SHP77 (cell line): ENCODE measurements at regions not wholly inside any gene's neighbourhood (a gene's known extent, or its start where the extent isn't known, plus 50 kb on each side); places are given as distances from the start of the nearest gene placed in this dataset.
A peak's percentile ranks its signal among the peaks of the same experiment; 100 is the strongest.

ENCODE experiments used
- DNase-seq, 2 experiments: peaks; one replicate each; lab custom pipeline; 2025; lab: John Stamatoyannopoulos, UW

DNA sequence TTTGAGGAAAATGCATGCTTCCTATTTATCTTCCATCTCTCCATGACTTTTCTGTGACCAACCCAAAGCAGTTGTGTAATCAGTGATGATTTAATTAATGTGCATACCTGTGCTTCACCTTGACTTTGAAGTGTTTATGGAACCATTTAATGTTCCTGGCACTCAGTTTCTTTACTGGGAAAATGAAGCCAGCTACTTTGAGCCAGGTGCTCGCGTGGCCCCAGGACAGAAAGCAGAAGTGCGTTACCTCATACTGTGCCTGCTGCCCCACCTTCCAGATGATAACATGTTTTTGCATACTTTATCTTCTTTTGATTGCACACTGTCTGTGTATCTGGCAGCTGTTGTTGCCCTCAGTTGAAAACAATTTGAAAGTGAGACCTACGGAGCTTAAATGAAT is 61.3 kb downstream of the PMAIP1 start:
- peak in 1 of 2 experiments; percentile 21 for DNase-seq

DNA sequence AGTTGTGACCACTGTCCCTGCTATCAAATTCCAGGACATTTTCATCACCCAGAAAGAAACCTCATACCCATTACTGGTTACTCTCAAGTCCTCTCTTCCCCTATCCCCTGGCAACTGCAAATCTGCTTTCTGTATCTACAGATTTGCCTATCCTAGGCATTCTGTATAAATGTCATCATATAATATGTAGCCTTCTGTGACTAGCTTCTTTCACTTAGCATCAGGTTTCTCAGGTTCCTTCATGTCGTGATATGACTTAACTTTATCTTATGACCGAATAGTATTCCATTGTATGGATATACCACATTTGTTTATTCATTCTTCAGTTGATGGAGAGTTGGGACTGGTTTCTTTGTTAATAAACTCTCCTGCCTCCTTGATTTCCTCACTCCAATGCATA is 60.5 kb downstream of the PMAIP1 start:
- DNase-seq = no peak

GRCh38 chr18:59959606-59960005 is 59.8 kb downstream of the PMAIP1 start:
- DNase-seq = no peak

- no peak for DNase-seq
Measured at GRCh38 chr18:59959073-59959472, 59.3 kb downstream of the PMAIP1 start.

- DNase-seq = peak; percentile 98 to 99
Measured at GRCh38 chr18:59957957-59958356, 58.2 kb downstream of the PMAIP1 start.

DNA sequence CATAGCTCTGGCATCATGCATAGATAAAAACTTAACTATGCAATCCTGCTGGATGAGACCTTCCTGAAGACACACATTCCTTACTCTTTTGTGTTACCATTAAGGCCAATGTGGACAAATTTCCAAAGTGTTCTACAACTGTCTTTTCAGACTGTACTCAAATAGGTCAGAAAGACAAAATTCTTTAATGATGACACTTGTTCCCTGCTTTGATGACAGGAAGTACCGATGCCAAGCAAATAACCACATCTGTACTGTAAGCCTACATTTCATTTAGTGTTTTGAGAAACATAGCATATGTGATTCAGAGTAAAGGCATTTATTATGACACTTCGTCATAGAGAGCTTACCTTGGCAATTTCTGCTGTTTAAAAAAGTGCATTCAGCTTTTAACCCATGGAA is 55.0 kb downstream of the PMAIP1 start:
- no peak for DNase-seq

GRCh38 chr18:59954241-59954640 is 54.4 kb downstream of the PMAIP1 start:
- DNase-seq = no peak
